HG02678 (cell line): ENCODE measurements at regions not wholly inside any gene's neighbourhood (a gene's known extent, or its start where the extent isn't known, plus 50 kb on each side); places are given as distances from the start of the nearest gene placed in this dataset.

Experiments
- ATAC-seq: cut with Tn5 transposase; IDR thresholded peaks from one replicate; pipeline ENCODE4 v1.9.1; 2021; ENCODE audit warnings: mild to moderate bottlenecking, moderate library complexity; ENCODE audit not compliant: unreplicated experiment

GRCh38 chr2:140064243-140064642 lies 1284.1 kb upstream of the NXPH2 start:
- no peak for ATAC-seq

- ATAC-seq, result no peak
These were observed 1283.2 kb upstream of the NXPH2 start for GRCh38 chr2:140063356-140063755.

GRCh38 chr2:140061240-140061639 lies 1281.0 kb upstream of the NXPH2 start:
- no peak for ATAC-seq

GRCh38 chr2:140057928-140058327 lies 1277.7 kb upstream of the NXPH2 start:
- ATAC-seq, result no peak

GRCh38 chr2:140041811-140042210 lies 1261.6 kb upstream of the NXPH2 start:
- no peak for ATAC-seq

- ATAC-seq, result no peak
These were observed 1261.0 kb upstream of the NXPH2 start for GRCh38 chr2:140041239-140041638.

- no peak for ATAC-seq
These were observed 1253.4 kb upstream of the NXPH2 start for GRCh38 chr2:140033638-140034037.

- no peak for ATAC-seq
These were observed 1247.8 kb upstream of the NXPH2 start for GRCh38 chr2:140027966-140028365.

- no peak for ATAC-seq
These were observed 1247.1 kb upstream of the NXPH2 start for GRCh38 chr2:140027320-140027719.

GRCh38 chr2:140023291-140023690 lies 1243.1 kb upstream of the NXPH2 start:
- ATAC-seq, result no peak

GRCh38 chr2:140018541-140018940 lies 1238.4 kb upstream of the NXPH2 start:
- ATAC-seq, result no peak

- ATAC-seq, result no peak
These were observed 1234.0 kb upstream of the NXPH2 start for GRCh38 chr2:140014204-140014546.

- ATAC-seq, result no peak
These were observed 1233.5 kb upstream of the NXPH2 start for GRCh38 chr2:140013545-140014203.

GRCh38 chr2:140011287-140011686 lies 1231.1 kb upstream of the NXPH2 start:
- no peak for ATAC-seq

GRCh38 chr2:140002110-140002509 lies 1221.9 kb upstream of the NXPH2 start:
- ATAC-seq, result no peak

- no peak for ATAC-seq
These were observed 1212.6 kb upstream of the NXPH2 start for GRCh38 chr2:139992711-139993345.

- ATAC-seq, result no peak
These were observed 1211.9 kb upstream of the NXPH2 start for GRCh38 chr2:139992078-139992477.

GRCh38 chr2:139990646-139991335 lies 1210.6 kb upstream of the NXPH2 start:
- ATAC-seq, result no peak

- no peak for ATAC-seq
These were observed 1189.1 kb upstream of the NXPH2 start for GRCh38 chr2:139969323-139969722.

GRCh38 chr2:139968588-139968987 lies 1188.4 kb upstream of the NXPH2 start:
- ATAC-seq, result no peak

- no peak for ATAC-seq
These were observed 1187.5 kb upstream of the NXPH2 start for GRCh38 chr2:139967665-139968064.

- ATAC-seq, result no peak
These were observed 1184.7 kb upstream of the NXPH2 start for GRCh38 chr2:139964721-139965440.
